Heart left ventricle (tissue), 16 donors: ENCODE measurements at regions not wholly inside any gene's neighbourhood (a gene's known extent, or its start where the extent isn't known, plus 50 kb on each side); places are given as distances from the start of the nearest gene placed in this dataset.
A peak's percentile ranks its signal among the peaks of the same experiment; 100 is the strongest.

Experiments
- ATAC-seq, 4 donors: fragments of 200-7000 bp; cut with Tn5 transposase; one replicate each; pipeline ENCODE4 v1.9.1; 2020 to 2022; ENCODE audit warnings: moderate library complexity in 4 of 4, mild to moderate bottlenecking in 3 of 4, moderate number of reproducible peaks in 1 of 4
- DNase-seq, 5 donors: peaks; one replicate each; pipeline ENCODE4 v3.0.0-alpha.2; 2020
- H3K27ac ChIP-seq, 12 donors: fragments of 200-600 bp; sonication (generic) in 4 of 12; one replicate each; pipeline versions ENCODE4 v1.5.0 to v1.8.0; 2016 to 2022; ENCODE audit warnings: mild to moderate bottlenecking in 2 of 12
- H3K27me3 ChIP-seq, 9 donors: fragments of 200-600 bp; sonication (generic) in 2 of 9; one replicate each; pipeline versions ENCODE4 v1.5.1 to v1.8.0; 2016 to 2022; ENCODE audit warnings: mild to moderate bottlenecking in 3 of 9
- H3K36me3 ChIP-seq, 9 donors: fragments of 200-600 bp; sonication (generic) in 2 of 9; one replicate each; pipeline versions ENCODE4 v1.5.0 to v1.8.0; 2018 to 2022; ENCODE audit warnings: mild to moderate bottlenecking in 2 of 9
- H3K4me1 ChIP-seq, 12 donors: fragments of 200-600 bp; sonication (generic) in 4 of 12; one replicate each; pipeline versions ENCODE4 v1.5.0 to v1.8.0; 2016 to 2022; ENCODE audit warnings: mild to moderate bottlenecking in 3 of 12
- H3K4me3 ChIP-seq, 12 donors: fragments of 200-600 bp; sonication (generic) in 4 of 12; one replicate each; pipeline versions ENCODE4 v1.5.0 to v1.8.0; 2017 to 2022; ENCODE audit warnings: mild to moderate bottlenecking in 9 of 12, moderate library complexity in 4 of 12
- H3K9me3 ChIP-seq, 12 donors: fragments of 200-600 bp; sonication (generic) in 4 of 12; one replicate each; pipeline versions ENCODE4 v1.5.0 to v1.8.0; 2016 to 2022; ENCODE audit warnings: mild to moderate bottlenecking in 1 of 12
- CTCF ChIP-seq, 12 donors: fragments of 200-600 bp; sonication (generic) in 4 of 12; IDR thresholded peaks; one replicate each; pipeline versions ENCODE4 v1.5.0 to v1.8.0; 2018 to 2022; ENCODE audit warnings: antibody characterized with exemption in 12 of 12, mild to moderate bottlenecking in 5 of 12
- POLR2A ChIP-seq, 2 donors: fragments of 450-650 bp; IDR thresholded peaks; one replicate each; pipeline ENCODE4 v1.6.1; 2017; ENCODE audit warnings: antibody characterized with exemption in 2 of 2, mild to moderate bottlenecking in 2 of 2, moderate library complexity in 2 of 2
- WGBS, 4 donors: extraction: QIAGEN DNeasy Blood & Tissue Kit in 2 of 4; methylation state at CpG; one replicate each; pipeline versions ENCODE4 v1.1.5 to v1.1.7; 2013 to 2018; 5-methylcytosine and 5-hydroxymethylcytosine counted together
- intact Hi-C, 10 donors: fragments of 100-400 bp; cut with DNase I; formaldehyde crosslinking; loops; one replicate each; pipeline versions ENCODE4 v1.11.1 to v1.14.2; 2022
- donor health status: ischemic (EF 13 %, LVEDD 7.1; RV severe dilation, severe dysfunction).
- donor health status: healthy with polysubstance abuse.
- donor health status: DM: no; HTN: yes; CAD: no.
- donor health status: DM: no; HTN: no; CAD: no.
- donor health status: ischemic (EF 25% LVEDD 6.9; RV normal size, moderate dysfunction).
- donor health status: ischemic (EF 25% LVEDD 5.7; RV mildly dilated, moderate dysfunction).
- donor health status: healthy.
- donor health status: DM: yes; HTN: yes; CAD: no.
- donor health status: ischemic (EF 35%, LVEDD 5.7; RV mildly dilated, moderate dysfunction).
- donor health status: nonischemic (EF 11% LVEDD 7.7; RV severe dilation, severe dysfunction).
- donor health status: DM: yes; HTN: yes; CAD: no.
- donor health status: PGD.
- donor health status: ischemic (EF 29% LVEDD 5.4; RV normal size, mild dysfunction).
- donor health status: nonischemic (EF 23%, LVEDD 6.1; RV moderate dilation, normal function).

- intact Hi-C loops: loop anchor here in 2 of 10 donors (10.0 kb wide), 1 partner anchor 79 kb away; the partner anchor contains the start of gene RNF38 (in 2 of the 2)
- Histone ChIP-seq H3K4me3 (no peak overlapping the region), H3K27me3 (no peaks in the 10 kb centered on the region), H3K4me1 (peaks cover 3 to 55% (median 23%) of the 10 kb centered on the region in 12 donors), H3K36me3 (peaks cover 0 to 3% (median 0%) of the 10 kb centered on the region in 9 donors), H3K9me3 (no peaks in the 10 kb centered on the region), H3K27ac (no peak overlapping the region)
- 93 to 98% (median 96%) methylated on average over 3 of the region's 3 CpGs for WGBS, 4 donors
- TF ChIP-seq CTCF (IDR thresholded peaks at IDR 0.05) (no peak), POLR2A (IDR thresholded peaks at IDR 0.05) (no peak)
- no peak for DNase-seq
- no peak for ATAC-seq
Measured at GRCh38 chr9:36484124-36484523, 84.1 kb upstream of the RNF38 start.

GRCh38 chr9:36479101-36479500 lies 79.0 kb upstream of the RNF38 start:
- Histone ChIP-seq H3K4me3 (no peak overlapping the region), H3K27ac (no peak overlapping the region), H3K27me3 (no peaks in the 10 kb centered on the region), H3K4me1 (peaks cover 0 to 29% (median 5%) of the 10 kb centered on the region in 12 donors), H3K9me3 (no peaks in the 10 kb centered on the region), H3K36me3 (peaks cover 0 to 3% (median 0%) of the 10 kb centered on the region in 9 donors)
- intact Hi-C loops: no loop called here
- no peak for DNase-seq
- TF ChIP-seq CTCF (IDR thresholded peaks at IDR 0.05) (no peak), POLR2A (IDR thresholded peaks at IDR 0.05) (no peak)
- 65 to 70% (median 67%) methylated on average over 4 of the region's 4 CpGs for WGBS, 4 donors
- peak in 3 of 4 donors; percentile 32 to 41 (median 41) for ATAC-seq

GRCh38 chr9:36471359-36471758 lies 71.3 kb upstream of the RNF38 start:
- TF ChIP-seq CTCF (IDR thresholded peaks at IDR 0.05): no peak
- TF ChIP-seq POLR2A (IDR thresholded peaks at IDR 0.05): no peak
- 40 to 54% (median 48%) methylated on average over 3 of the region's 3 CpGs for WGBS, 4 donors
- Histone ChIP-seq H3K4me1 (peaks cover 0 to 35% (median 19%) of the 10 kb centered on the region in 12 donors), H3K27me3 (no peaks in the 10 kb centered on the region), H3K27ac (peak overlapping the region; percentile 25 to 95 (median 72)), H3K36me3 (no peaks in the 10 kb centered on the region), H3K9me3 (no peaks in the 10 kb centered on the region), H3K4me3 (peak overlapping the region in 9 of 12 donors; percentile 21 to 57 (median 51))
- intact Hi-C loops: loop anchor here in 2 of 10 donors (1.0 to 5.0 kb wide), 2 partner anchors 15 to 54 kb away; no protein-coding TSS in a partner anchor
- DNase-seq (no peak), ATAC-seq (no peak)

- TF ChIP-seq CTCF (IDR thresholded peaks at IDR 0.05): no peak
- Histone ChIP-seq H3K4me1 (peaks cover 0 to 35% (median 19%) of the 10 kb centered on the region in 12 donors), H3K27ac (peak overlapping the region; percentile 25 to 95 (median 72)), H3K36me3 (no peaks in the 10 kb centered on the region), H3K4me3 (peak overlapping the region in 10 of 12 donors; percentile 21 to 57 (median 47)), H3K9me3 (no peaks in the 10 kb centered on the region), H3K27me3 (no peaks in the 10 kb centered on the region)
- WGBS, 4 donors: 14 to 24% (median 19%) methylated on average over 7 of the region's 7 CpGs
- intact Hi-C loops: loop anchor here in 2 of 10 donors (1.0 to 5.0 kb wide), 2 partner anchors 16 to 53 kb away; no protein-coding TSS in a partner anchor
- DNase-seq (peak; percentile 61 to 73 (median 66)), ATAC-seq (peak; percentile 82 to 96 (median 92))
Measured at GRCh38 chr9:36470643-36471290, 70.7 kb upstream of the RNF38 start.
